K562 (cell line): ENCODE measurements at regions not wholly inside any gene's neighbourhood (a gene's known extent, or its start where the extent isn't known, plus 50 kb on each side); places are given as distances from the start of the nearest gene placed in this dataset.

ENCODE experiments used
- ATAC-seq: fragments of 200-7000 bp; cut with Tn5 transposase; 3 replicates; pipeline ENCODE4 v1.9.1; 2020; ENCODE audit warnings: moderate library complexity
- BruUV-seq: library from RNA; stranded (reverse); fragments of 400-500 nt; replicated peaks from 2 replicates; lab custom pipeline; 2021; lab: Mats Ljungman, UMichigan
- CTCF ChIA-PET: fragments of 300-600 bp; formaldehyde crosslinking; extraction: SDS; loops from one replicate; lab custom pipeline; 2021; ENCODE audit warnings: low intra/inter-chr PET ratio; lab: Yijun Ruan, JAX
- POLR2A ChIA-PET: fragments of 300-600, 350-650 bp; sonication (Branson Sonifier 250); formaldehyde crosslinking; extraction: SDS; loops from one replicate; lab custom pipeline; 2021; ENCODE audit warnings: antibody characterized with exemption, inconsistent platforms; lab: Yijun Ruan, JAX
- DNase-seq, 4 experiments: peaks; one replicate each; pipeline versions ENCODE4 v3.0.0 to v3.0.0-alpha.2; 2011 to 2018; ENCODE audit warnings: low spot score in 3 of 4, mixed read lengths in 3 of 4; ENCODE audit errors: extremely low read depth in 1 of 4
- FAIRE-seq: peaks from 2 replicates; lab custom pipeline; 2011; peaks lifted over from hg19 to GRCh38; lab: Jason Lieb, UNC
- H2AFZ ChIP-seq: 2 replicates; pipeline ENCODE4 v1.6.0; 2011; ENCODE audit warnings: low read depth, low read length, control low read depth, inconsistent platforms
- H3K27ac ChIP-seq: fragments of 200-600 bp; 3 replicates; pipeline ENCODE4 v1.8.0; 2011; ENCODE audit warnings: low read depth, mild to moderate bottlenecking, control low read depth, inconsistent platforms, low read length, moderate library complexity, mixed read lengths; ENCODE audit errors: extremely low read depth
- H3K27me3 ChIP-seq, 2 experiments: fragments of 300-600 bp in 1 of 2; 2 replicates in 1 of 2; 3 replicates in 1 of 2; pipeline versions ENCODE4 v1.6.0 to v1.8.0; 2011; ENCODE audit warnings: inconsistent platforms in 2 of 2, low read length in 2 of 2, mild to moderate bottlenecking in 1 of 2, mixed read lengths in 1 of 2, moderate library complexity in 1 of 2; ENCODE audit not compliant: control insufficient read depth in 2 of 2, insufficient read depth in 2 of 2
- H3K36me3 ChIP-seq: fragments of 300-600 bp; 3 replicates; pipeline ENCODE4 v1.8.0; 2011; ENCODE audit warnings: mild to moderate bottlenecking, low read length, inconsistent platforms; ENCODE audit not compliant: control insufficient read depth, insufficient read depth
- H3K4me1 ChIP-seq, 2 experiments: fragments of 200-600 bp in 1 of 2; replicated peaks in 1 of 2; 2 replicates in 1 of 2; 3 replicates in 1 of 2; pipeline versions ENCODE4 v1.5.1 to v1.8.0; 2011; ENCODE audit warnings: inconsistent platforms in 2 of 2, low read length in 2 of 2, mild to moderate bottlenecking in 1 of 2, mixed read lengths in 1 of 2, moderate library complexity in 1 of 2; ENCODE audit not compliant: control insufficient read depth in 2 of 2, insufficient read depth in 2 of 2
- H3K4me2 ChIP-seq: 2 replicates; pipeline ENCODE4 v1.6.1; 2011; ENCODE audit warnings: low read length, control low read depth, inconsistent platforms, mixed read lengths; ENCODE audit not compliant: insufficient read depth
- H3K4me3 ChIP-seq: fragments of 200-600 bp; sonication (generic), shearing (Covaris generic); 2 replicates; pipeline ENCODE4 v1.5.1; 2016; ENCODE audit warnings: control low read depth, inconsistent platforms
- H3K79me2 ChIP-seq: fragments of 200-600 bp; 3 replicates; pipeline ENCODE4 v1.8.0; 2011; ENCODE audit warnings: low read length, inconsistent platforms; ENCODE audit not compliant: control insufficient read depth, insufficient read depth
- H3K9ac ChIP-seq, 2 experiments: 2 replicates each; pipeline versions ENCODE4 v1.6.0 to v1.6.1; 2011; ENCODE audit warnings: low read depth in 2 of 2, low read length in 2 of 2, control low read depth in 1 of 2, inconsistent platforms in 1 of 2, mild to moderate bottlenecking in 1 of 2, mixed read lengths in 1 of 2; ENCODE audit not compliant: insufficient read depth in 1 of 2
- H3K9me1 ChIP-seq: one replicate; pipeline ENCODE4 v1.6.0; 2011; ENCODE audit warnings: inconsistent platforms, mild to moderate bottlenecking, low read length, moderate library complexity; ENCODE audit not compliant: control insufficient read depth, insufficient read depth
- H3K9me3 ChIP-seq: replicated peaks from 2 replicates; pipeline ENCODE4 v1.5.1; 2011; ENCODE audit warnings: low read depth, low read length, inconsistent platforms; ENCODE audit not compliant: control insufficient read depth, insufficient read depth
- H4K20me1 ChIP-seq: replicated peaks from 2 replicates; pipeline ENCODE4 v1.6.1; 2011; ENCODE audit warnings: low read length, inconsistent platforms, mixed read lengths; ENCODE audit not compliant: control insufficient read depth, insufficient read depth
- ERF ChIP-seq: fragments of 450-650 bp; formaldehyde crosslinking; IDR thresholded peaks from 2 replicates; pipeline ENCODE4 v1.4.0; 2020; ENCODE audit warnings: mild to moderate bottlenecking, mixed read lengths
- in situ Hi-C: fragments of 300-500 bp; cut with MboI; formaldehyde crosslinking; loops from 4 replicates; pipeline ENCODE4 v1.15.0; 2018; ENCODE audit warnings: inconsistent platforms, mixed read lengths
- intact Hi-C: fragments of 100-400 bp; cut with micrococcal nuclease; formaldehyde crosslinking; loops from 2 replicates; pipeline ENCODE4 v1.14.2; 2022
- TF ChIP-seq, protein P1 (sequence below): fragments of 250-450 bp; sonication (Bioruptor Pico); IDR thresholded peaks from 2 replicates; pipeline ENCODE4 v1.4.0; 2020; ENCODE audit warnings: mild to moderate bottlenecking

DNA sequence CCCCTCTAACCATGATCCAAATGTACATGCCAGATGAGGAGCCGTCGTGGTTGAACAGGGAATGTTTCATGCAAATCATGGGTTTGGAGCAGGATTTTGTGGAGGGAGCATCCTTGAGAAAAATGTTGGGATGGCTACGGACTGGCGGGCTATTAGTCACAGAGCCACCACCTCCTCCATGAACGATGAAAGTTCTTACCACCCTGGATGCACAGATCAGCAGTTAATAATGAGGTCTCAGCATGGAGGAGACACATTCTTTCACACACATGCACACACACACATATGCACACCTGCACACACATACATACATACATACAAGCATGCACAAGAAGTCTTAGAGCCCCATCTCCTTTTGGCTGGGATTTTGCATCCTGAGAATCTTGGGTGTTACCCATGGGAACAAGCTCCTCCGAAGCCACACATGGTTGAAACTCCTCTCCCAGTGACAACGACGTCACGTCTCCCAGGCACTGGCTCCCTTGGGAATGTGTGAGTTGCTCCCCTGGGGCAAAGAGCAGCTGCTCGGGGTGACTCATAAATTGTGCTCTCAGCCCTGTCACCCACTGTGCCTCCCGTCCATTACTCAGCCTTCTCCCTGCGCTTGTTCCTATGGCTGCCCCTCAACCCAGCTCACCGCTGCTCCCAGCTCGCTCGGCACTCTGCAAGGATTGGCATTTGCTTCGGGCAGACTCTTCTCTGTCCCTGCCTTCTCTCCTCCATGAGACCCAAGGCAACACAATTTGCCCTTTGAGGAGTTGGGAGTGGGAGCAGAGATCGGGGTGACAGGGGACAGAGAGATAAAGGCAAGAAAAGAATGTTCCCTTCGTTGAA lies 344.6 kb downstream of the SOX9 start (continued):
- TF ChIP-seq, protein P1, sequence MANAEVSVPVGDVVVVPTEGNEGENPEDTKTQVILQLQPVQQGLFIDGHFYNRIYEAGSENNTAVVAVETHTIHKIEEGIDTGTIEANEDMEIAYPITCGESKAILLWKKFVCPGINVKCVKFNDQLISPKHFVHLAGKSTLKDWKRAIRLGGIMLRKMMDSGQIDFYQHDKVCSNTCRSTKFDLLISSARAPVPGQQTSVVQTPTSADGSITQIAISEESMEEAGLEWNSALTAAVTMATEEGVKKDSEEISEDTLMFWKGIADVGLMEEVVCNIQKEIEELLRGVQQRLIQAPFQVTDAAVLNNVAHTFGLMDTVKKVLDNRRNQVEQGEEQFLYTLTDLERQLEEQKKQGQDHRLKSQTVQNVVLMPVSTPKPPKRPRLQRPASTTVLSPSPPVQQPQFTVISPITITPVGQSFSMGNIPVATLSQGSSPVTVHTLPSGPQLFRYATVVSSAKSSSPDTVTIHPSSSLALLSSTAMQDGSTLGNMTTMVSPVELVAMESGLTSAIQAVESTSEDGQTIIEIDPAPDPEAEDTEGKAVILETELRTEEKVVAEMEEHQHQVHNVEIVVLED (CRISPR knock-in tag): no peak

DNA sequence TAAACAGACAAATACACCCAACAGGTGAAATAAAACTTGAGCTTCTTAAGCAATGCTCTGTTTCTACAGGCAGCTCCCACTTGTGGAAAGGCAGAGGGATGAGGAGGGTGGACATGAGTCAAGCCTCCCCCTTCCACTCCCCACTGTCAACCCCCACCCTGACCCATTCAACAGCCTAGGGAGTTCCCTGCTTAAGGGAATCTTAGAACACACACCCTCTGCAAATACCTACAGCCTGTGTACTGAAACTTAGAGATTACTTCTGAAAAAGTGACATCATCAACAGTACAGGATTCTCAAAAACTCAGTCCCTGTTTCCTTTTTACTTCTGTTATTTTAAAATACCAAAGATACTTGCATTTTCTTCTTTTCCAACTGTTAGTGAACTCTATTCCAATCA lies 345.4 kb downstream of the SOX9 start:
- no peak overlapping the region for H3K9ac ChIP-seq
- no peak for ATAC-seq
- H3K9me1 ChIP-seq: no peaks in the 10 kb centered on the region
- H3K4me3 ChIP-seq: no peak overlapping the region
- H3K27ac ChIP-seq: no peak overlapping the region
- H3K79me2 ChIP-seq: no peaks in the 10 kb centered on the region
- no peak for TF ChIP-seq ERF (CRISPR knock-in tag)
- TF ChIP-seq, all 486 proteins: peak for 0
- FAIRE-seq (no peak), DNase-seq (no peak)
- H3K27me3 ChIP-seq: peaks cover 0 to 23% of the 10 kb centered on the region in 2 experiments; a peak in 1 of 5 replicates
- no peak overlapping the region for H3K4me2 ChIP-seq
- H3K4me1 ChIP-seq: no peaks in the 10 kb centered on the region
- H3K9me3 ChIP-seq: no peaks in the 10 kb centered on the region
- H3K36me3 ChIP-seq: no peaks in the 10 kb centered on the region
- no peak overlapping the region for H2AFZ ChIP-seq
- ChIA-PET POLR2A (interaction anchor here (0.6 to 1.2 kb wide), 2 partner anchors 15 to 164 kb away, joined by 3 to 4 read pairs; no protein-coding TSS in a partner anchor), CTCF (no interaction called here)
- in situ Hi-C loops (no loop called here), intact Hi-C loops (no loop called here)
- H4K20me1 ChIP-seq: no peaks in the 10 kb centered on the region
- BruUV-seq: no TSS peak
